ENCODE measurements at regions not wholly inside any gene's neighbourhood (a gene's known extent, or its start where the extent isn't known, plus 50 kb on each side); places are given as distances from the start of the nearest gene placed in this dataset.

DNA sequence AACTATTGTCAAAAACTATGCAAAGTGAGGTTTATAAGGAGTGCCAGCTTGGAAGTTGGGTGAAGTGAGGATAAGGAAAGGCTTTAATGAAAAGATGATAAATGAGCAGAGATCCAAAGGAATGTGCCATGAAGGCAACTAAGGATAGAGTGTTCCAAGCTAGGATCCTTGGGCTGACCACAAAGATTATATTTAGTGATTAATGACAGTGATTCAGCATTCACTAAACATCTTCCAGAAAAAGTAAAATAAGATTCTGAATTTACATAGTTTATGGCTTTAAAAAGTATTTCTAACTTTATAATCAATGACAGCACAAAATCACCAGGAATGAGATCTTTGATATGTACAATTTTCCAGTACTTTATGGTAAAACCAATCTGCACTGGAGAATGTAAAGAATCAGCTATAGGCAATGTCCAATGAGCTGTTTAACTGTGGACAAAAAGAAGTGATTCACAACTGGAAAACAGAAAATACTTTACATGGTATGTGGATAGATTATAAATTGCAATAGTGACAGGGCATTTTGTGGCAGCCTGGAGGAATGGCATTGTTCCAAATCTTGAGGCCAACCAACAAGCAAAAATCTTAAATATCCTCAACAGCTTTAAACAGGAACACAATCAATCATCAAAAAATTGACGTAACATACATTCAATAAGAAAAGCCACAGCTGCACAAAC is 91.2 kb upstream of the KCTD3 start:
- peaks cover 8% of the 10 kb centered on the region for H3K4me1 ChIP-seq (ENCODE audit: control insufficient read depth, insufficient read depth, low read length)
- in situ Hi-C loops (cut with MboI; ENCODE audit: low sequenced_read_pairs): no loop called here
- no peak overlapping the region for H3K14ac ChIP-seq (replicated peaks; ENCODE audit: low read depth, low read length)
- ATAC-seq (ENCODE audit: low read depth) (peak; percentile 83), DNase-seq (peak; percentile 73)
- peak overlapping the region; percentile 59; the same call in 1 of the 2 replicates for H4K5ac ChIP-seq (ENCODE audit: low read depth, low read length)
- no peak overlapping the region for H2BK15ac ChIP-seq (ENCODE audit: low read depth, low read length)
- no peak overlapping the region; a peak in 1 of 4 replicates for H4K8ac ChIP-seq (ENCODE audit: low read depth in 2 of 2, low read length in 2 of 2)
- H3K9me1 ChIP-seq (ENCODE audit: insufficient read depth, low read length): no peaks in the 10 kb centered on the region
- no peak overlapping the region for H4K91ac ChIP-seq (ENCODE audit: insufficient read depth, low read depth, low read length)
- H2AFZ ChIP-seq (replicated peaks; ENCODE audit: low read length, poor library complexity): no peak overlapping the region
- no peaks in the 10 kb centered on the region; the same call in 1 of the 2 replicates for H3K27me3 ChIP-seq (ENCODE audit: control insufficient read depth, insufficient read depth, low read length)
- POLR2A ChIA-PET (ENCODE audit: unreplicated experiment): no interaction called here
- H3K4me3 ChIP-seq (ENCODE audit: insufficient read depth, low read depth, low read length): no peak overlapping the region
- no peaks in the 10 kb centered on the region for H4K20me1 ChIP-seq (ENCODE audit: insufficient read depth, low read length)
- no TSS peak for BruUV-seq (replicated peaks)
- CTCF ChIA-PET: interaction anchor here (0.6 kb wide), 3 partner anchors 47 to 316 kb away, joined by 3 to 4 read pairs (median 3); no protein-coding TSS in a partner anchor
- H3K9ac ChIP-seq (ENCODE audit: low read depth, low read length): no peak overlapping the region
- WGBS, 2 experiments (ENCODE audit: extremely low coverage in 2 of 2, insufficient read length in 1 of 2): no CpG with 5 or more reads among the region's 1 CpG
- no peak overlapping the region for H2AK5ac ChIP-seq (ENCODE audit: low read depth, low read length)
- peak overlapping the region; percentile 2; the same call in 1 of the 2 replicates for H2BK20ac ChIP-seq (ENCODE audit: low read depth, low read length)
- H2BK5ac ChIP-seq (ENCODE audit: low read depth, low read length, poor library complexity, severe bottlenecking): peak overlapping the region; percentile 68
- no peaks in the 10 kb centered on the region for H3K79me1 ChIP-seq (ENCODE audit: low read depth in 1 of 2, low read length in 2 of 2)
- H3K36me3 ChIP-seq (ENCODE audit: control insufficient read depth, insufficient read depth, low read length): no peaks in the 10 kb centered on the region
- H3K27ac ChIP-seq (ENCODE audit: insufficient read depth, low read length): no peak overlapping the region
- no peak overlapping the region for H2AK9ac ChIP-seq (replicated peaks; ENCODE audit: low read depth, low read length, poor library complexity)
- no peak overlapping the region for H3K4ac ChIP-seq (ENCODE audit: low read depth, low read length)
- no peak overlapping the region for H3K56ac ChIP-seq (ENCODE audit: extremely low read depth, insufficient read depth, low read length)
- peak overlapping the region; percentile 56; the same call in 1 of the 2 replicates for H3K4me2 ChIP-seq (ENCODE audit: low read depth, low read length)
- peak; percentile 19; the same call in 1 of the 2 replicates for TF ChIP-seq MAFK (IDR thresholded peaks at IDR 0.05; ENCODE audit: low read depth, low read length)
- peak; percentile 69 for TF ChIP-seq NFE2L2 (IDR thresholded peaks at IDR 0.05; ENCODE audit: low read depth, low read length)
- no peak for TF ChIP-seq MXI1 (IDR thresholded peaks at IDR 0.05; ENCODE audit: borderline replicate concordance, low read depth, low read length)
- TF ChIP-seq BHLHE40 (IDR thresholded peaks at IDR 0.05; ENCODE audit: low read depth, low read length): 0 out of 2 replicates have a peak, but pooled peaks have one; percentile 2
- dilution Hi-C loops (cut with HindIII; ENCODE audit: low sequenced_read_pairs, unreplicated experiment): no loop called here
- H3K23ac ChIP-seq (ENCODE audit: low read depth, low read length): no peak overlapping the region
- peak overlapping the region; percentile 28; the same call in 1 of the 2 replicates for H2BK120ac ChIP-seq (ENCODE audit: low read depth, low read length)
- peaks cover 7% of the 10 kb centered on the region for H3K9me3 ChIP-seq (ENCODE audit: control insufficient read depth, insufficient read depth, low read length)
- peak overlapping the region; percentile 50; the same call in 1 of the 2 replicates for H3K18ac ChIP-seq (ENCODE audit: low read depth, low read length)
- intact Hi-C loops (cut with micrococcal nuclease): no loop called here

Data from IMR-90 (cell line).